ENCODE measurements at regions not wholly inside any gene's neighbourhood (a gene's known extent, or its start where the extent isn't known, plus 50 kb on each side); places are given as distances from the start of the nearest gene placed in this dataset.

- TF ChIP-seq CTCF (IDR thresholded peaks at IDR 0.05) (no peak), POLR2AphosphoS5 (IDR thresholded peaks at IDR 0.05) (no peak), POLR2A (IDR thresholded peaks at IDR 0.05) (no peak)
These were observed 541.1 kb downstream of the TNS1 start for GRCh38 chr2:217461674-217462073.
